Suprapubic skin (tissue), 4 donors: ENCODE measurements at regions not wholly inside any gene's neighbourhood (a gene's known extent, or its start where the extent isn't known, plus 50 kb on each side); places are given as distances from the start of the nearest gene placed in this dataset.

ENCODE experiments used
- DNase-seq, 2 donors: peaks; one replicate each; pipeline ENCODE4 v3.0.0-alpha.2; 2019; ENCODE audit warnings: low spot score in 2 of 2
- H3K27ac ChIP-seq: fragments of 200-600 bp; sonication (generic); one replicate; pipeline ENCODE4 v1.5.1; 2019
- H3K27me3 ChIP-seq: fragments of 200-600 bp; sonication (generic); one replicate; pipeline ENCODE4 v1.5.1; 2019
- H3K36me3 ChIP-seq: fragments of 200-600 bp; sonication (generic); one replicate; pipeline ENCODE4 v1.5.1; 2019
- H3K4me1 ChIP-seq: fragments of 200-600 bp; sonication (generic); one replicate; pipeline ENCODE4 v1.5.1; 2019
- H3K4me3 ChIP-seq: fragments of 200-600 bp; sonication (generic); one replicate; pipeline ENCODE4 v1.5.1; 2019; ENCODE audit warnings: mild to moderate bottlenecking
- H3K9me3 ChIP-seq: fragments of 200-600 bp; sonication (generic); one replicate; pipeline ENCODE4 v1.5.1; 2019
- EP300 ChIP-seq: sonication (generic); formaldehyde crosslinking; IDR thresholded peaks from one replicate; pipeline ENCODE4 v1.6.1; 2017; ENCODE audit warnings: antibody characterized with exemption
- POLR2A ChIP-seq, 2 donors: fragments of 450-650 bp; IDR thresholded peaks; one replicate each; pipeline ENCODE4 v1.6.1; 2017; ENCODE audit warnings: antibody characterized with exemption in 2 of 2, mild to moderate bottlenecking in 2 of 2, moderate library complexity in 2 of 2
- POLR2AphosphoS5 ChIP-seq, 3 donors: sonication (generic); formaldehyde crosslinking; IDR thresholded peaks; one replicate each; pipeline ENCODE4 v1.6.1; 2017; ENCODE audit warnings: antibody characterized with exemption in 3 of 3
- WGBS: methylation state at CpG from one replicate; pipeline ENCODE4 v1.1.5; 2018; 5-methylcytosine and 5-hydroxymethylcytosine counted together
- TF ChIP-seq, protein P1 (sequence below), 2 donors: fragments of 200-600 bp in 1 of 2; fragments of 450-650 bp in 1 of 2; sonication (generic) in 1 of 2; IDR thresholded peaks; one replicate each; pipeline ENCODE4 v1.5.1; 2016 to 2019; ENCODE audit warnings: antibody characterized with exemption in 2 of 2, mild to moderate bottlenecking in 1 of 2, moderate library complexity in 1 of 2

DNA sequence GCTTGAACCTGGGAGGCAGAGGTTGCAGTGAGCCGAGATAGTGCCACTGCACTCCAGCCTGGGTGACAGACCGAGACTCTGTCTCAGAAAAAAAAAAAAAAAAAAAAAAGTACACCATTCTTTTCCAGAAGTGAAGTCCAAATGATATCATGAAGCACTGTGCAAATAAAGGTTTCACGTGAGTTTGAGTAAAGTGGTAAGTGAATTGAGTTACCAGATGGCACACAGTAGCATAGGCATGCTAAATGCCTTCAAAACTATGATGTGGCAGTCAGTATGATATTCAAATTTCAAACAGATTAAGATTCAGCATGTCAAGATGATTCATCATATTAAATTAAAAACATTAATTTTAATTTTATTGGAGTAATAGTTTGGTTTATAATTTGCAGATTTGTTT is 195.2 kb downstream of the TAF11L14 start:
- 60% methylated on average over 3 of the region's 3 CpGs for WGBS
- H3K4me1 ChIP-seq, result no peaks in the 10 kb centered on the region
- H3K27ac ChIP-seq, result no peak overlapping the region
- no peaks in the 10 kb centered on the region for H3K27me3 ChIP-seq
- TF ChIP-seq EP300 (no peak), POLR2A (IDR thresholded peaks at IDR 0.05) (no peak), POLR2AphosphoS5 (IDR thresholded peaks at IDR 0.05) (no peak)
- TF ChIP-seq, protein P1, sequence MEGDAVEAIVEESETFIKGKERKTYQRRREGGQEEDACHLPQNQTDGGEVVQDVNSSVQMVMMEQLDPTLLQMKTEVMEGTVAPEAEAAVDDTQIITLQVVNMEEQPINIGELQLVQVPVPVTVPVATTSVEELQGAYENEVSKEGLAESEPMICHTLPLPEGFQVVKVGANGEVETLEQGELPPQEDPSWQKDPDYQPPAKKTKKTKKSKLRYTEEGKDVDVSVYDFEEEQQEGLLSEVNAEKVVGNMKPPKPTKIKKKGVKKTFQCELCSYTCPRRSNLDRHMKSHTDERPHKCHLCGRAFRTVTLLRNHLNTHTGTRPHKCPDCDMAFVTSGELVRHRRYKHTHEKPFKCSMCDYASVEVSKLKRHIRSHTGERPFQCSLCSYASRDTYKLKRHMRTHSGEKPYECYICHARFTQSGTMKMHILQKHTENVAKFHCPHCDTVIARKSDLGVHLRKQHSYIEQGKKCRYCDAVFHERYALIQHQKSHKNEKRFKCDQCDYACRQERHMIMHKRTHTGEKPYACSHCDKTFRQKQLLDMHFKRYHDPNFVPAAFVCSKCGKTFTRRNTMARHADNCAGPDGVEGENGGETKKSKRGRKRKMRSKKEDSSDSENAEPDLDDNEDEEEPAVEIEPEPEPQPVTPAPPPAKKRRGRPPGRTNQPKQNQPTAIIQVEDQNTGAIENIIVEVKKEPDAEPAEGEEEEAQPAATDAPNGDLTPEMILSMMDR (IDR thresholded peaks at IDR 0.05), result no peak
- no peaks in the 10 kb centered on the region for H3K36me3 ChIP-seq
- no peak for DNase-seq
- no peaks in the 10 kb centered on the region for H3K9me3 ChIP-seq
- no peak overlapping the region for H3K4me3 ChIP-seq

DNA sequence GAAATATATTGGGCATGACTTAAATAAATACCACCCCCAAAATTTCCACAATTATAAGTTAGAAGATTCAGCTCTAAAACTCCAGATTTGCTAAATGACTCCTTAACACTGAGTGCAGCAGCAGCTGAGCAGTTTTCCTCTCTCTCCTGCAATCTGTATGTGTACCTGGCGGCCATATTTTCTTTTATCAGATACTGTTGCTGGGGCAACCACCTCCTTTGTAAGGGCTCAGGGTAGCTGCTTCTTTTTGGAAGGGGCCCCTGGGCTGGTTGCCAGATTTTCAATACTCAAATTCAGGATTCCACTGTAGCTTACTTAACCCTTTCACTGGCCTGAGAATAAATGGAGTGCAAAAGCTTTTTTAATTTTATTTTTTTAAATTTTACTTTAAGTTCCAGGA is 197.0 kb downstream of the TAF11L14 start:
- no peak for TF ChIP-seq EP300
- TF ChIP-seq, protein P1 (IDR thresholded peaks at IDR 0.05), result no peak
- TF ChIP-seq POLR2A (IDR thresholded peaks at IDR 0.05), result no peak
- no peak for TF ChIP-seq POLR2AphosphoS5 (IDR thresholded peaks at IDR 0.05)
- H3K36me3 ChIP-seq, result no peaks in the 10 kb centered on the region
- H3K27me3 ChIP-seq, result no peaks in the 10 kb centered on the region
- DNase-seq, result no peak
- no peaks in the 10 kb centered on the region for H3K9me3 ChIP-seq
- WGBS, result 78% methylated on average over 1 of the region's 1 CpG
- no peak overlapping the region for H3K27ac ChIP-seq
- no peak overlapping the region for H3K4me3 ChIP-seq
- H3K4me1 ChIP-seq, result no peaks in the 10 kb centered on the region

GRCh38 chr5:17832949-17833745 is 198.9 kb downstream of the TAF11L14 start:
- Histone ChIP-seq H3K4me3 (no peak overlapping the region), H3K27me3 (no peaks in the 10 kb centered on the region), H3K36me3 (no peaks in the 10 kb centered on the region), H3K9me3 (no peaks in the 10 kb centered on the region), H3K27ac (no peak overlapping the region), H3K4me1 (no peaks in the 10 kb centered on the region)
- WGBS, result 64% methylated on average over 5 of the region's 5 CpGs
- no peak for DNase-seq
- no peak for TF ChIP-seq EP300
- no peak for TF ChIP-seq POLR2A (IDR thresholded peaks at IDR 0.05)
- TF ChIP-seq, protein P1 (IDR thresholded peaks at IDR 0.05), result no peak
- no peak for TF ChIP-seq POLR2AphosphoS5 (IDR thresholded peaks at IDR 0.05)

DNA sequence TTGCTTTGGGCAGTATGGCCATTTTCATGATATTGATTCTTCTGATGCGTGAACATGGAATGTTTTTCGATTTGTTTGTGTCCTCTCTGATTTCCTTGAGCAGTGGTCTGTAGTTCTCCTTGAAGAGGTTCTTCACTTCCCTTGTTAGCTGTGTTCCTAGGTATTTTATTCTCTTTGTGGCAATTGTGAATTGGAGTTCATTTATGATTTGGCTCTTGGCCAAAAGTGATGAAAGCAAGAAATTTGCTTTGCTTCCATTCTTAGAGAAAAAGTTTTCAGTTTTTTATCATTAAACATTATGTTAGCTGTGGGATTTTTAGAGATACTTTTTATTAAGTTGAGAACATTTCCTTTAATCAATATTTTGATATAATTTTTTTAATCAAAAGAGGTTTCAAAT is 203.5 kb downstream of the TAF11L14 start:
- no peaks in the 10 kb centered on the region for H3K27me3 ChIP-seq
- no peak overlapping the region for H3K27ac ChIP-seq
- no peak for DNase-seq
- no peak overlapping the region for H3K4me3 ChIP-seq
- 92% methylated on average over 2 of the region's 2 CpGs for WGBS
- H3K36me3 ChIP-seq, result no peaks in the 10 kb centered on the region
- H3K4me1 ChIP-seq, result no peaks in the 10 kb centered on the region
- TF ChIP-seq, protein P1 (IDR thresholded peaks at IDR 0.05), result no peak
- H3K9me3 ChIP-seq, result no peaks in the 10 kb centered on the region

- H3K4me3 ChIP-seq, result no peak overlapping the region
- H3K27me3 ChIP-seq, result no peaks in the 10 kb centered on the region
- H3K36me3 ChIP-seq, result no peaks in the 10 kb centered on the region
- 68% methylated on average over 3 of the region's 3 CpGs for WGBS
- TF ChIP-seq, protein P1 (IDR thresholded peaks at IDR 0.05), result no peak
- TF ChIP-seq POLR2A (IDR thresholded peaks at IDR 0.05), result no peak
- no peak for TF ChIP-seq EP300
- no peak overlapping the region for H3K27ac ChIP-seq
- DNase-seq, result no peak
- no peaks in the 10 kb centered on the region for H3K9me3 ChIP-seq
- H3K4me1 ChIP-seq, result no peaks in the 10 kb centered on the region
Measured at GRCh38 chr5:17838469-17838868, 204.2 kb downstream of the TAF11L14 start.
